GM18868 (cell line): ENCODE measurements at regions not wholly inside any gene's neighbourhood (a gene's known extent, or its start where the extent isn't known, plus 50 kb on each side); places are given as distances from the start of the nearest gene placed in this dataset.
"Not testable (repeated sequence)": the region's sequence is repeated elsewhere in the genome, so short reads cannot be mapped to it uniquely, and the experiment has no call there.

Experiments
- ATAC-seq: cut with Tn5 transposase; IDR thresholded peaks from one replicate; pipeline ENCODE4 v1.9.1; 2021; ENCODE audit warnings: mild to moderate bottlenecking, moderate library complexity; ENCODE audit not compliant: unreplicated experiment

DNA sequence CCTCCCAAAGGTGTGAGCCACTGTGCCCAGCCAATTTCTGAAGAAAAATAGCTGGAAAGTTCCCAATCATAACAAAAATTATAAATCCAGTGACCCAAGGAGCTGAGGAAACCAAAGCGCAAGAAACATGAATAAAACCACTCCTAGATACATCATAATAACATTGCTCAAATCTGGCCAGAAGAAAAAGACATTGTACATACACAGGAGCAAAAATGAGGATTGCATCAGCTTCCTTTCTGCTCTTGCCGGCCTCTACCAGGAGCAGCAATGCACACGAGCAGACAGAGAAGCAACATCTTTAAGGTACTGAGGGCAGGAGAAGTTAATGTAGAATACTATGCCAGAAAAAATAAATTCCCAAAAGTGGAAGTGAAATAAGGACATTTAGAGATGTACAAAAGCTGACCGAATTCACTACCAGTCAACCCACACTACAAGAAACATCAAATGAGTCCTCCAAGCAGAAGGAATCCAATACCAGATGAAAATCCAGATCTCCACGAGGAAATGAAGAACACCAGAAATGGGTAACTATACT, 127.0 kb upstream of the NBPF11 start:
- ATAC-seq: not testable (repeated sequence)

GRCh38 chr1:148277865-148278279, 125.8 kb upstream of the NBPF11 start:
- ATAC-seq: not testable (repeated sequence)

GRCh38 chr1:148267066-148267465, 115.0 kb upstream of the NBPF11 start:
- not testable (repeated sequence) for ATAC-seq

DNA sequence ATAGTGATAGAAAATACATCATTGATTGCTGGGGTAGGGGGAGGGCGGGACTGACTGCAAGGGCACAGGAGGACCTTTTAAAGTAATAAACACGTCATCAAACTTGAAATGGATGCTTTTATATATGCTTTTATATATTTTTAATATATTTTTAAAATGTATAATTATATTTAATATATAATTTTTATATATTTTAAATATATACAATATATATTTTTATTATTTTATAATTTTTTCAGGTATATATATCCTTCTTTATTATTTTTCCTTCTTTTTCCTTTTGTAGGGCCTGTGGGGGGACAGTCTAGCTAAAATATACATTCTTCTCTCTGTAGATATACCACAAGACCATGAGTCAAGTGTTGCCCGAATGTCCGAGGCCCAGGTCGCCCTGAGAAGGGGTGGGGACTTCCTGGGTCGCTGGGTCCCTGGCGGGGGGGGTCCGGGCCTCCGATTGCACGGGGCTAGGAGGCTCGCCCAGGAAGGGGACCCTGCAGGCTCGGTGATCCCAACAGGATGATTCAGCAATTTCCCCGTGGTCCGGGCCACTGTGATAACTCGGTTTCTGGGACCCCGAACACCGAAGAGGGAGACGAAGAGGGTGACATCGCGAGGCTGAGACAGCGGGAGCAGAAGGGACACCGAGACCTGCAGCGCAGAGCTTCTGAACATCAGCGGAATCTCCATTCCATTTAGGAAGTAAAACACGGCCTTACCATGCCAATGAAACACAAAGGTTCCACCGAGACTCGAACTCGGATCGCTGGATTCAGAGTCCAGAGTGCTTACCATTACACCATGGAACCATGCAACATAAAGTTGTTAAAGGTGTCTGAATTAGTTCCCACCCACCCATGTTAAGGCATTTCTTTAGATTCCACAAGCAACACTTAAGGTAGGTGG, 112.5 kb upstream of the NBPF11 start:
- no peak for ATAC-seq

DNA sequence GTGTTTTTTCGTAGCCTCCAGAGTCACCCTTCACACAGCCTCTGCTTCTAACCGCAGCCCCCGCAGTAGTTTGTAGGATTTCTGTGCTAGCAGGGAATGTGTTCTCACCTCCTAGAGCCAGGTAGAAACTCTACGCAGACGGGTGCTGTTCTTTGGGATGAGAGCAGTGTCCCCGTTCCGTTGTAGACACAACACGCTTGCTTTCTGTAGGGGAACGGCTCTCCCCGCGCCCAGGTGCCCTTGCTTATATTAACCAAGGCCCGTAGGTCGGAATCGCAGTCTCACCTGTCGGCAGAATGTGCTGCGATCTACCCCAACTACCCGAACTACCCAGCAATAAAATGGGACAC, 111.8 kb upstream of the NBPF11 start:
- no peak for ATAC-seq

DNA sequence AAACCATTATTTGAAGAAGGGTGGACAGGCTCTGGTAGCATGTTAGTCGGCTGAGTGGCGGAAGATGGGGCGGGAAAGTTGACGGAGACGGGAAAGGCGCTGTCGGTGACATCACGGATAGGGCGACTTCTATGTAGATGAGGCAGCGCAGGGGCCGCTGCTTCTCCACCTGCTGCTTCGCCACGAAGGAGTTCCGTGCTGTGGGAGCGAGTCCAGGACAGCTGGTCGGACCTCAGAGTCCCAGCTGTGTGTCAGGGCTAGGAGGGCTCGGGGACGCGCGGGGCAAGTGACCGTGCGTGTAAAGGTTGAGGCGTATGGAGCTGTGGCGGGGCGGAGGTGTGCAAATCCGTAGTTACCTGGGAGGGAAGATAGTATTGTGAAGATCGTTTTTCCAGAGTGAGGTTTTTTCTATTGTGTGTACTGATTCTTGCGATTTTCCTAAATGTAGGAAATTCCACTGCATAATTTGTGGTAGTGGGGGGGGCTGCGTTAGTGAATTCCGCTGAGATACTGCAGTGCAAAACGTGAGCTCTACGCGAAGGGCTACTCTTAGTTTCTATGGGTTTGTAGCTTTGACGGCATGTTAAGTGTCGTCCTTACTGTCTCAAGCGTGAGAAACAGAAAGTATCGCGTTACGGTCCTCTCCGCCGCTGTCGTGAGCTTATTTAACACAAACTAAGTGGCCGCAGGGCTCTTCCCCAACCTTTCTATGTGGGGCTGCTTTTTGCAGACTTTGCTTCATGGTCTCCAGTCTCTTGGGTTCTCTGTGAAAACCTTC, 111.2 kb upstream of the NBPF11 start:
- ATAC-seq: peak; percentile 83

DNA sequence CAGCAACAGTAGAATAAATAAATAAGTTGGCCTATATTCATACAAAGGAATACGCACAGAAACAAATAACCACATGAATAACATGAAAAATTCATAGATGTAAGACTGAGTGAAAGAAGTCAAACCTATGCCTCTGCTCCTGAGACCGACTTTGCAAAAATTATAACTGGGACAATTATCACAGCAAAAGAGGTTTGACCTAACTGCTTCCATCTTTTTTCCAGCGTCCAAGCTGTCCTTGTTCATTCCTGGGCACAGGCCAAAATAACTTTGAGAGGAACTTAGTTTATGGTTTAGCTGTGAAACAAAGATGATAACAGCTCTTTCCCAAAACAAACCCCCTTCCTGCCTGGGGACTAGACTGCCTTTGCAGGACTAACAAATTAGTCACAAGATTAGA, 109.6 kb upstream of the NBPF11 start:
- ATAC-seq: not testable (repeated sequence)

DNA sequence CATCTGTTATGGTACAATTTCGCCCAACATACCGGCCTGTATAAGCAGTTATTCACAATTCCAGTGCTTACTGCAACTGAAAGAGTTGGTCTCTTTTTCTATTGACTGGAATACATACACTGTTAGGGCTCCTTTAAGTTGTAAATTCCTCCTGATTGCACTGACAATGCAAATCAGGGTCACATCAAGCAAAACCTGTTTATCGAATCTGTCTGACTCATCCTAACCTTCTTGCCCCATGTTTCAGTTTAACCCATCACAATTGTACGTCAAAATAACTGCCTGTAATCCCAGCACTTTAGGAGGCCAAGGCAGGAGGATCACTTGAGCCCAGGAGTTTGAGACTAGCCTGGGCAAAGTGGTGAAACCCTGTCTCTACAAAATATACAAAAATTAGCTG, 105.8 kb upstream of the NBPF11 start:
- not testable (repeated sequence) for ATAC-seq

DNA sequence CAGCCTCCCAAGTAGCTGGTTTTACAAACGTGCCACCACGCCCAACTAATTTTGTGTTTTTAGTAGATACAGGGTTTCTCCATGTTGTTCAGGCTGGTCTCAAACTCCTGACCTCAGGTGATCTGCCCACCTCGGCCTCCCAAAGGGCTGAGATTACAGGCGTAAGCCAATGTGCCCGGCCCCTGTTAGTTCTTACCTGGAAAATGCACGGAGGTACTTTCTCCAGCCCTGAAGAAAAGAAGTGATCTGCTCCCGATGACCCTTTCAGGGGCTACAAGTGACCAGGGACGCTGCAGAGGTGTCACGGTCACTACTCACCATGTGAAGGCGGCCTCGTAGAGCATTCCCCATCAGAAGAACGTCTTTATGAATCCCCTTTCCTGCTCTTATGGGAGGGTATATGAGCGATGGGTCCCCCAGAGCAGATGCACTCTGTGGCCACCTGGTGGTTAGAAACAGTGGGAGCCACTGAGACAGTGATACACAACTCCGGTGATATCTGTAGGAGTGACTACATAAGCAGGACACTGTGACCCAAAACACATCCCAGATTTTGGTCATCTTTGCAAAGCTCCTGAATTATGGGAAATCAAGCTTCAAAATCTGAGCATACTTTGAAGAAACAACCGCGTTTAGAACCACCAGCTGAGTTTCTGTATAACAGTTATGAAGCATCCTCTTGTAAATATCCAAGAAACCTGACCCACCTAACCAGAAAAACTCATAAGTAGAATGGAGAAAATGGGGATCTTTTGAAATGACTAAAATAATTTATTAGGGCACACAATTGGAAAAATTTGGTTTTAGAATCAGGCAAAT, 102.7 kb upstream of the NBPF11 start:
- not testable (repeated sequence) for ATAC-seq

DNA sequence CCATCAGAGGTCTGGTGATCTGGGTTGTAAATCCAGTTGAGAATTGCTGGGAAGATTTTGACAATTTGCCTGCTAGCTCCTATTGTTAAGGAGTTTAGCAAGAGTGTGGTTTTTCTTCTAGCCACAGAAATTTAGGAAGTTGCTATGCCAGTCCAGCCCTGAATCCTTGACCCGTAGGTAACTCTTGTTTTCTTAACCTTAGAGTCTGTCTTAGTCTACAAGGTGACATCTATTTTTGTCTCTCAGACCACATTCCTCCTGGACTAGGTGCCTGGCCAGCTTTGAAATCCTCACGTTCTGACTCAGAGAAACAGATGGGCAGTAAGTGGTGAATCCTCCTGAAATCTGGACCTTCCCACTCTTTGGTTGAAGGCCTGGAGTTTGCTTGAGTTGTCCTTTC, 101.7 kb upstream of the NBPF11 start:
- ATAC-seq: not testable (repeated sequence)

- not testable (repeated sequence) for ATAC-seq
Observed at GRCh38 chr1:148248798-148249197, 96.7 kb upstream of the NBPF11 start.

GRCh38 chr1:148246258-148246861, 94.3 kb upstream of the NBPF11 start:
- ATAC-seq: not testable (repeated sequence)

- not testable (repeated sequence) for ATAC-seq
Observed at GRCh38 chr1:148245843-148246242, 93.8 kb upstream of the NBPF11 start.

DNA sequence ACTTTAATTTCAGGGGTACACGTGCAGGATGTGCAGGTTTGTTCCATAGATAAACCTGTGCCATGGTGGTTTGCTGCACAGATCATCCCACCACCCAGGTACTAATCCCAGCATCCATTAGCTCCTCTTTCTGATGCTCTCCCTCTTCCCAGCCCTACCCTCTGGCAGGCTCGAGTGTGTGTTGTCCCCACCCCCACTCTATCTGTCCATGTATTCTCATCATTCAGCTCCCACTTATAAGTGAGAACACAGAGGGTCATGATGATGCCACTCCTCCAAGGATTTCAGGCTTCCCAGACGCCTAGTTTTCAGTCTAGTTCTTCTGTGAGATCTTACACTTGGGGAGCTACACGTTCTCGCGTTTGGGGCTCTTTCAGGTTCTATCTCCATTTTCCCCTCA, 93.4 kb upstream of the NBPF11 start:
- ATAC-seq: not testable (repeated sequence)

DNA sequence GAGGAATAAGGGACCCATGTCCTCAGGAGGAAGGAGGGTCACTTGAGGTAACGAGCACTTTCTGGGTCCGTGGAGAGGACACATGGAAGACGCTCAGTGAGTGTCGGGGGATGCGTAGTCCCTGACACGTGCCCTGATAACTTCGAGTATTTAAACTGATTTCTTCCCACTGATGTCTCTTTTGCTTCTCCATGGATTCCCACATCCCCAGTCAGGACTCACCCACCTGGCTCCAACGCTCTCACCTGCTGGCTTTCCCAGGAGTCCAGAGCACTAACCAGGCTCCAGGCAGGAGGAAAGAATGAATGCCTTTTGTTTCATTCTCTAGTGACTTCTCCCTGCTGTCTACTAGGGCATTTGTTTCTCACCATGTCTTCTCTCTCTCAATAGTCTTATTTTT, 81.2 kb upstream of the NBPF11 start:
- ATAC-seq: not testable (repeated sequence)

- not testable (repeated sequence) for ATAC-seq
Observed at GRCh38 chr1:148228846-148229245, 76.8 kb upstream of the NBPF11 start.

- not testable (repeated sequence) for ATAC-seq
Observed at GRCh38 chr1:148222399-148223159, 70.5 kb upstream of the NBPF11 start.

- ATAC-seq: not testable (repeated sequence)
Observed at GRCh38 chr1:148221593-148221992, 69.5 kb upstream of the NBPF11 start.

DNA sequence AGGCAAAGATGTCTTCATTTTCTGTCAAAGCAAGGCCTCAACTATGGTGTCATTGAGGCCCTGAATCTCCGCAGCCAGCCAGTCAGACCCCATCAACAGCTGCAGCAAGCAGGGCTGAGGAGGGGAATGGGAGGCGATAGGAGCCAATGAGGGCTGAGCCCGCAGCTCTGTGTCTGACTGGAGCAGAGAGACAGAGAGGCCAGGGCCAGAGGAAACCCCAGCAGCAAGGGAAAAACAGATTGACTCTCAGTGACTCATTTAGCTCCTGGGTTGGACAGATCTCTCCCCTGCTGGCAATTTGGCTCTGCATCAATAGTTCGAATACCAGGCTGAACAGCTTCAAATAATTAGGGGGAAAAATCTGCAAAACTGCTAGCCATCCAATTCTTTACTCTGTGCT, 67.1 kb upstream of the NBPF11 start:
- not testable (repeated sequence) for ATAC-seq

DNA sequence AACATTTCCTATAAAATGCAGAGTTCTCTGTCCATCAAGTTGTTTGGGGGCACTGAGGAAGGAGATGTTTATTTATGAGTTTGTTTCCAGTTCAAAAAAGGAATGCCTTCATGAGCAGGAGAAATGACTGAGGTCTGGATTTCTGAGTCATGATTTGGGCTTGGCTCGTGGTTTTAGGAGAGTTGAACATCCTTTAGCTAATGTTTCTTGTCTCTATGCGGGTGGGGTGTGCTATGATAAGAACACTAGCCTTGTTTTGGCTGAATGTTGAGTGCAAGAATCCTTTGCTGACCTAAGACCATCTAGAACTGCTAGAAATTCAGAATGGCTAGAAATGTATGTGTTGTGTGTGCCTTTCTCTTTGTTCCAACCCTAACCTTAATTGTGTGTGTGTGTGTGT, 59.1 kb upstream of the NBPF11 start:
- not testable (repeated sequence) for ATAC-seq
